Activated CD4-positive, alpha-beta T cell treated with anti-CD3 and anti-CD28 coated beads, Interleukin-2, amount 10 ng/mL, durations not matched to agents 7 days and 5 days (primary cell): ENCODE measurements at regions not wholly inside any gene's neighbourhood (a gene's known extent, or its start where the extent isn't known, plus 50 kb on each side); places are given as distances from the start of the nearest gene placed in this dataset.
A peak's percentile ranks its signal among the peaks of the same experiment; 100 is the strongest.
"Not testable (repeated sequence)": the region's sequence is repeated elsewhere in the genome, so short reads cannot be mapped to it uniquely, and the experiment has no call there.

ENCODE experiments used
- CTCF ChIA-PET: fragments of 350-600 bp; sonication (Branson Sonifier 250); formaldehyde crosslinking; loops from one replicate; lab custom pipeline; 2021; ENCODE audit warnings: antibody characterized with exemption; lab: Charles Lee
- POLR2A ChIA-PET: fragments of 350-600 bp; sonication (Branson Sonifier 250); formaldehyde crosslinking; loops from one replicate; lab custom pipeline; 2021; ENCODE audit warnings: antibody characterized with exemption; lab: Charles Lee
- DNase-seq: peaks from one replicate; pipeline ENCODE4 v3.0.0-alpha.2; 2020
- H3K27ac Mint-ChIP-seq: one replicate; pipeline ENCODE4 v1.8.0; 2021; ENCODE audit warnings: mild to moderate bottlenecking, moderate library complexity, mixed read lengths
- H3K27me3 Mint-ChIP-seq: one replicate; pipeline ENCODE4 v1.8.0; 2021; ENCODE audit warnings: mixed read lengths
- H3K36me3 Mint-ChIP-seq: one replicate; pipeline ENCODE4 v1.8.0; 2021; ENCODE audit warnings: low read depth, mixed read lengths
- H3K4me1 Mint-ChIP-seq: one replicate; pipeline ENCODE4 v1.8.0; 2021; ENCODE audit warnings: mixed read lengths
- H3K4me3 Mint-ChIP-seq: one replicate; pipeline ENCODE4 v1.8.0; 2021; ENCODE audit warnings: mild to moderate bottlenecking, moderate library complexity, mixed read lengths
- H3K9me3 Mint-ChIP-seq: one replicate; pipeline ENCODE4 v1.8.0; 2021; ENCODE audit warnings: mixed read lengths

DNA sequence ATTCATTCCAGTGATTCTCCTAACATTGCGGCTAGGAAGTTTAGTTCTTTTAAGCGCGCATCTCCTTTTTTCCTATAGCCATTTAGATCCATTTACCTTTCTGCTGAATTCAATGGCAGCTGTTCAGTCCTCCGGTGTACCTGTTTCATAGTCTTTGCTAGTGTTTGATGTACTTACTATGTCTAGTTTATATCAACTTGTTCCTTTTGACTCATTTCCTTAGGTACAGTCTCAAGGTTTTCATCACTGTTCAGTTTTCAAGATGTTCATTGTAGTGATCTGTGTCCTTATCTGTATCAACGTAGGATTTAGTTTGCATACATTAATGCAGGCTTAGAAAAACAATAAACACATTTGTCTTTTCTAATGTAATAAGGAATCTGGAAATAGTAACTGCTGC, 59.0 kb upstream of the MBNL1 start:
- H3K4me1 Mint-ChIP-seq: peaks cover 70% of the 10 kb centered on the region
- DNase-seq: no peak
- peaks cover 21% of the 10 kb centered on the region for H3K36me3 Mint-ChIP-seq
- peaks cover 18% of the 10 kb centered on the region for H3K9me3 Mint-ChIP-seq
- no peak overlapping the region for H3K4me3 Mint-ChIP-seq
- CTCF ChIA-PET: interaction anchor here (0.9 to 2.9 kb wide), 5 partner anchors 10 to 96 kb away, joined by 3 to 7 read pairs (median 3); no protein-coding TSS in a partner anchor
- no peak overlapping the region for H3K27ac Mint-ChIP-seq
- POLR2A ChIA-PET: no interaction called here
- no peaks in the 10 kb centered on the region for H3K27me3 Mint-ChIP-seq

DNA sequence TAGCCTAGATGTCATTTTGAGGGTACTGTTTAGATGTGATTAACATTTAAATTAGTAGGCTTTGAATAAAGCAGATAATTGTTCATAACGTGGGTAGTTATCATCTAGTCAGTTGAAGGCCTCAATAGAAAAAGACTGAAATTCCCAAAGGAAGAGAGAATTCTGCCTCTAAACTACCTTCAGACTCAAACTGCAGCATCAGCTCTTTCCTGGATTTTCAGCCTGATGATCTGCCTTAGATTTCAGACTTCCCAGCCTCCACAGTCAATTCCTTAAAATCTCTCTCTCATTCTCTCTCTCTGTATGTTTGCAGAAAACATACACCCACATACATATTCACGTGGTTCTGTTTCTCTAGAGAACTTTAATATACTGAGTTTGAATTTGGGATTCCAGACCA, 58.0 kb upstream of the MBNL1 start:
- no peak overlapping the region for H3K4me3 Mint-ChIP-seq
- H3K27me3 Mint-ChIP-seq: no peaks in the 10 kb centered on the region
- ChIA-PET POLR2A (no interaction called here), CTCF (interaction anchor here (1.1 to 2.9 kb wide), 4 partner anchors 10 to 45 kb away, joined by 3 to 7 read pairs (median 4); no protein-coding TSS in a partner anchor)
- peaks cover 65% of the 10 kb centered on the region for H3K4me1 Mint-ChIP-seq
- no peak for DNase-seq
- H3K27ac Mint-ChIP-seq: no peak overlapping the region
- peaks cover 21% of the 10 kb centered on the region for H3K36me3 Mint-ChIP-seq
- peaks cover 18% of the 10 kb centered on the region for H3K9me3 Mint-ChIP-seq

DNA sequence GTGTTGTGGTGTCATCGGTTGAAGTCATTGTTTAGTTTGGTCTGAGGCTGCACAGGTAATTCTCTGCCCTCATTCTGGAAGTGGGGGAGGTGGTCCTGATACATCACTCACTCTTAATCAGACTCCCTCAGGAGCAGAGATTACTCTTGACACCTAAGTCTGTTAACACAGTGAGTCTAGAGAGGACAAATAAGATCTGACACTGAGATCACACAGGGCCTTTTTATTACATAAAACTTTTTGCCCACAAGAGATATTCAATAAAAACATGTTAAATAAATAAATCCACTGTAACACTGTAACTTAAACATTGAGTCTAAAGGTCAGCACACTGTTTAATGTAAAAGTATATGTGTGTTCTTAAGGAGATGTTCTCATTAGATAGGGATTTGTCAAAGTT, 57.1 kb upstream of the MBNL1 start:
- H3K36me3 Mint-ChIP-seq: peaks cover 19% of the 10 kb centered on the region
- no peaks in the 10 kb centered on the region for H3K27me3 Mint-ChIP-seq
- H3K4me1 Mint-ChIP-seq: peaks cover 59% of the 10 kb centered on the region
- no peak overlapping the region for H3K27ac Mint-ChIP-seq
- CTCF ChIA-PET: interaction anchor here (1.3 to 2.9 kb wide), 6 partner anchors 8 to 74 kb away, joined by 3 to 8 read pairs (median 6); no protein-coding TSS in a partner anchor
- no peak for DNase-seq
- H3K9me3 Mint-ChIP-seq: peaks cover 14% of the 10 kb centered on the region
- no peak overlapping the region for H3K4me3 Mint-ChIP-seq
- POLR2A ChIA-PET: no interaction called here

DNA sequence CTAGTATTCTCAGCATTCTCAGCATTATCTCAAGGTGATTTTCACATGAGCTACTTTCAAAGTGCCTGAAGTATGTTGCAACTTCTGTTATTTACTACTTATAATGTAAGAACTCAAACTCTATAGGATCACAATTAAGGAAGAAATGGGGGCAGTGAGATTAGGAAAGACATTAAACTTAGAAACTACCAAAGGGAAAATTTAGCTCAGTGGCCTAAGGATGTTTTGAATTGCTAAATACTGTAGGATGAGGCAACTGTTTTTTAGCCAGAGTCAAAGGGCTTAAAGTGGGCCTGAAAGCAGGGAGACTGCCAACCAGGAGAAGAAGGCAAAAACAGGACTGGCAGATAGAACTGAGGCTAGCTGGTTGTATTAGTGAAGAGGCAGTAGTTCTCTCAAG, 55.5 kb upstream of the MBNL1 start:
- Mint-ChIP-seq H3K4me3 (no peak overlapping the region), H3K27ac (no peak overlapping the region), H3K4me1 (peaks cover 51% of the 10 kb centered on the region), H3K9me3 (peaks cover 6% of the 10 kb centered on the region), H3K27me3 (no peaks in the 10 kb centered on the region), H3K36me3 (peaks cover 15% of the 10 kb centered on the region)
- DNase-seq: no peak
- ChIA-PET CTCF (interaction anchor here (0.7 to 2.2 kb wide), 7 partner anchors 9 to 72 kb away, joined by 3 to 8 read pairs (median 3); no protein-coding TSS in a partner anchor), POLR2A (no interaction called here)

DNA sequence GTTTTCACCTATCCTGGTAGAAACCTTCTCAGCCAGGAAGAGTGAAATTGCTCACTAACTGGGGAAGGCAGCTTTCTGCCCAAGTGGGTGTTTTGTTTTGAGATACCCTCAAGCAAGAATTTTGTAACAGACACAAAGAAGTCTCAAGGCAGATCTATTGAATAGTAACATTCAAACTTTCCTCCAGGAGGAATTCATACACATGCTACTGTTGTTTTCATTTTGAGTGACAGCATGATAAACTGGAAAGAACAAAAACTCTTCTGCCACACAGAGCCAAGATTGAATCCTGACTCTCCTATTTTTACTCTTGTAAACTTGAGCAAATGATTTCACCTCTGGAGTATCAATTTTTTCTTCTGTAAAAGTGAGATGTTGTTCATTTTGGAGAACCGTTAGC, 54.8 kb upstream of the MBNL1 start:
- Mint-ChIP-seq H3K9me3 (peaks cover 5% of the 10 kb centered on the region), H3K36me3 (peaks cover 12% of the 10 kb centered on the region), H3K4me1 (peaks cover 50% of the 10 kb centered on the region), H3K27ac (no peak overlapping the region), H3K4me3 (no peak overlapping the region), H3K27me3 (no peaks in the 10 kb centered on the region)
- ChIA-PET POLR2A (no interaction called here), CTCF (interaction anchor here (1.4 to 2.2 kb wide), 2 partner anchors 10 to 40 kb away, joined by 3 to 8 read pairs; no protein-coding TSS in a partner anchor)
- no peak for DNase-seq

DNA sequence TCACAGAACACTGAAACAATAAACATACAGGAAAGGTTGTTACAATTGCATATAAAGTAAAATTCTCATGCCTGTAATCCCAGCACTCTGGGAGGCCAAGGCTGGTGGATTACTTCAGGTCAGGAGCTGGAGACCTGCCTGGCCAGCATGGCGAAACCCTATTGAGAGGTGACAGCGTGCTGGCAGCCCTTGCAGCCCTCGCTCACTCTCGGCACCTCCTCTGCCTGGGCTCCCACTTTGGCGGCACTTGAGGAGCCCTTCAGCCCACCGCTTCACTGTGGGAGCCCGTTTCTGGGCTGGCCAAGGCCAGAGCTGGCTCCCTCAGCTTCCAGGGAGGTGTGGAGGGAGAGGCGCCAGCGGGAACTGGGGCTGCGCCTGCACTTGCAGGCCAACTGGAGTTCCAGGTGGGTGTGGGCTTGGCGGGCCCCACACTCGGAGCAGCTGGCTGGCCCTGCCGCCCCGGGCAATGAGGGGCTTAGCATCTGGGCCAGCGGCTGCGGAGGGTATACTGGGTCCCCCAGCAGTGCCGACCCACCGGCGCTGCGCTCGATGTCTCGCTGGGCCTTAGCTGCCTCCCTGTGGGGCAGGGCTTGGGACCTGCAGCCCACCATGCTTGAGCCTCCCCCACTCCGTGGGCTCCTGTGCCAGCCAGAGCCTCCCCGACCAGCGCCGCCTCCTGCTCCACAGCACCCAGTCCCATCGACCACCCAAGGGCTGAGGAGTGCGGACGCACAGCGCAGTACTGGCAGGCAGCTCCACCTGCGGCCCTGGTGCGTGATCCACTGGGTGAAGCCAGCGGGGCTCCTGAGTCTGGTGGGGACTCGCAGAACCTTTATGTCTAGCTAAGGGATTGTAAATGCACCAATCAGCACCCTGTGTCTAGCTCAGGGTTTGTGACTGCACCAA, 51.5 kb upstream of the MBNL1 start:
- H3K9me3 Mint-ChIP-seq, H3K27me3 Mint-ChIP-seq, H3K36me3 Mint-ChIP-seq, DNase-seq, H3K27ac Mint-ChIP-seq, POLR2A ChIA-PET, H3K4me3 Mint-ChIP-seq: not testable (repeated sequence)
- CTCF ChIA-PET: interaction anchor here (0.7 to 3.4 kb wide), 5 partner anchors 13 to 937 kb away, joined by 3 to 19 read pairs (median 4); no protein-coding TSS in a partner anchor
- peaks cover 60% of the 10 kb centered on the region for H3K4me1 Mint-ChIP-seq

DNA sequence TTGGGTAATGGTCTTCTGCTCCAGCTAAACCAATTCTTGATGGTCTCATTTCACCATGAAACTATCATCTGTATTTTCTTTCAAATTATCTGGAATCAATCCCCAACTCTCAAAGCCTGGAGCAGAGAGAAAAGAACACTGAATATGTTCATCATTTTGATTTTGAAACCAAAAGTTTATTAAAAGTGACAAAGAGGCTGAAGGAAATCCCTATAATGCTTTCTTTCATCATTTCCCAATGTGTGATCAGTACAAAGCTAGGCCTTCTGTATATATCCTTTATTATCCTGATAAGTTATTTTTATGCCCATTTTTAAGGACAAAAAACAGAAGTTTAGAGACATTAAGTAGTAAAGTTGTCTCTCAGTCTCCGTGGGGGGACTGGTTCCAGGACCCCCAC, 50.1 kb upstream of the MBNL1 start:
- Mint-ChIP-seq H3K4me1 (peaks cover 62% of the 10 kb centered on the region), H3K27me3 (no peaks in the 10 kb centered on the region), H3K9me3 (peaks cover 3% of the 10 kb centered on the region), H3K27ac (peak overlapping the region; percentile 84), H3K36me3 (peaks cover 6% of the 10 kb centered on the region), H3K4me3 (peak overlapping the region; percentile 66)
- CTCF ChIA-PET: interaction anchor here (0.6 to 3.4 kb wide), 2 partner anchors 14 to 1476 kb away, joined by 3 to 19 read pairs; no protein-coding TSS in a partner anchor
- POLR2A ChIA-PET: no interaction called here
- no peak for DNase-seq
